Bronchial epithelial cell (primary cell): ENCODE measurements at regions not wholly inside any gene's neighbourhood (a gene's known extent, or its start where the extent isn't known, plus 50 kb on each side); places are given as distances from the start of the nearest gene placed in this dataset.

ENCODE experiments used
- DNase-seq: peaks from one replicate; pipeline ENCODE4 v3.0.0-alpha.2; 2010; ENCODE audit warnings: low read depth
- FAIRE-seq: peaks from 2 replicates; lab custom pipeline; 2011; peaks lifted over from hg19 to GRCh38; lab: Jason Lieb, UNC
- H3K27me3 ChIP-seq: 2 replicates; pipeline ENCODE4 v1.5.1; 2011; ENCODE audit warnings: low read length; ENCODE audit not compliant: control insufficient read depth, insufficient read depth
- H3K36me3 ChIP-seq: 2 replicates; pipeline ENCODE4 v1.5.1; 2011; ENCODE audit warnings: low read length; ENCODE audit not compliant: control insufficient read depth, insufficient read depth
- H3K4me3 ChIP-seq: 2 replicates; pipeline ENCODE4 v1.5.1; 2011; ENCODE audit warnings: mild to moderate bottlenecking, low read depth, low read length, control low read depth
- TF ChIP-seq, protein P1 (sequence below): IDR thresholded peaks from 2 replicates; pipeline ENCODE4 v1.5.1; 2011; ENCODE audit warnings: mild to moderate bottlenecking, moderate library complexity, low read length, control low read depth, inconsistent platforms; ENCODE audit not compliant: insufficient read depth, severe bottlenecking

DNA sequence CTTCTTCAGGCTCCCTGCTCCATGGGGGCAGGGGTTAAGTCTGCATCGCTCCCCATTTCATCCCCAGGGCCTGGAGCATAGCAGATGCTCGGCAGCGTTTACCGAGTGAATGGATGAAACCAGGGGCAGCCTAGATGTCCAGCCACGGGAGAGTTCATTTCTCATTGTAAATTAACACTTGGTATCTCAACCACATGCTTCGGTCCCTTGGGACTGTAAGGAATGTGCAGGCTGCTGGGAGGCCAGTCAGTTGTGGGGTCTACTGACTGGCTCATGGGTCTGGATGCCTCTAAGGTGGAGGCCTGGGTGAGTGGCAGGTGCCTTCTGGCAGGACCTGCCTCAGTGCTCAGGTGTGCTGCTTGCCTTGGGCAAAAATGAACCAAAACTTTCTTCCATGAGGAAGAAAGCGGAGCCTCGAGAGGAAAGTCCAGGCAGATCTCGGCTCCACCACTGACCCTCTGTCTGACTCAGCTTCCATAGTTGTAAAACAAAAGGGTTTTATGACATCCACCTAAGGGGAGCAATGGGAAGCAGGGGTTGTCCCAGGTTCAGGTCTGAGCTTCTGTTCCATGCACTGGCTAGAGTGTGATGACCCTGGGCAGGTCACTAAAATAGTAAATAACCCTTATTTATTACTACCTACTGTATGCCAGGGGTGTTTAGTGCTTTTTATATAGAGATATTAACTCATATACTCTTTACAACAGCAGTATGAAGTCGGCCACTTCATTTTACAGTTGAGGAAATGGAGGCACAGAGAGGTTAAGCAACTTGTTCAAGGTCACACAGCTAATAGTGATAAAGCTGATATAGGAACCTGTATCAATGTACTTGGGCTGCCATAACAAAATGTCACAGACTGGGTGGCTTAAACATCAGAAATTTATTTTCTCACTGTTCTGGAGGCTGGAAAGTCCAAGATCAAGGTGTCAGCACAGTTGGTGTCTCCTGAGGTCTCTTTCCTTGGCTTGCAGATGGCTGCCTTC is 144.3 kb upstream of the STX18 start:
- Histone ChIP-seq H3K36me3 (no peaks in the 10 kb centered on the region), H3K27me3 (no peaks in the 10 kb centered on the region), H3K4me3 (no peak overlapping the region)
- TF ChIP-seq, protein P1, sequence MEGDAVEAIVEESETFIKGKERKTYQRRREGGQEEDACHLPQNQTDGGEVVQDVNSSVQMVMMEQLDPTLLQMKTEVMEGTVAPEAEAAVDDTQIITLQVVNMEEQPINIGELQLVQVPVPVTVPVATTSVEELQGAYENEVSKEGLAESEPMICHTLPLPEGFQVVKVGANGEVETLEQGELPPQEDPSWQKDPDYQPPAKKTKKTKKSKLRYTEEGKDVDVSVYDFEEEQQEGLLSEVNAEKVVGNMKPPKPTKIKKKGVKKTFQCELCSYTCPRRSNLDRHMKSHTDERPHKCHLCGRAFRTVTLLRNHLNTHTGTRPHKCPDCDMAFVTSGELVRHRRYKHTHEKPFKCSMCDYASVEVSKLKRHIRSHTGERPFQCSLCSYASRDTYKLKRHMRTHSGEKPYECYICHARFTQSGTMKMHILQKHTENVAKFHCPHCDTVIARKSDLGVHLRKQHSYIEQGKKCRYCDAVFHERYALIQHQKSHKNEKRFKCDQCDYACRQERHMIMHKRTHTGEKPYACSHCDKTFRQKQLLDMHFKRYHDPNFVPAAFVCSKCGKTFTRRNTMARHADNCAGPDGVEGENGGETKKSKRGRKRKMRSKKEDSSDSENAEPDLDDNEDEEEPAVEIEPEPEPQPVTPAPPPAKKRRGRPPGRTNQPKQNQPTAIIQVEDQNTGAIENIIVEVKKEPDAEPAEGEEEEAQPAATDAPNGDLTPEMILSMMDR, result no peak
- FAIRE-seq (peak; percentile 50), DNase-seq (no peak)

DNA sequence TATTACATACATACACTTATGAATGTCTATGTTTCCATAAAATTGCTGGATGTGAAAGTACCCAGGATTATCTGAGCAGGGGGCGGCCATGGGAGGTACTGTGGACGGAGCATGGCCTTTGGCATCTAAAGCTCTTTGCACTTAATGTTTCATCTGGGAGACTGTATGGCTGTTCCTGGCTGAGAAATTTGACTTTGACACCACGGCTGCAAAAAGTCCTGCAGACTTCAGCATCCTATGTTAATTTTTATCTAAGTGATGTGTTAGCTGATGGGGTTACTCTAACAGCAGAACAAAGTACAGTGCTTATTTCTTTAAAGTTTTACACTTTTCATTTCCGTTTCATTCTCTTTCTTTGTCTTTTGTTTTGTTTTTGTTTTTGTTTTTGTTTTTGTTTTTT is 139.8 kb upstream of the STX18 start:
- TF ChIP-seq, protein P1, result no peak
- DNase-seq (no peak), FAIRE-seq (no peak)
- no peaks in the 10 kb centered on the region for H3K36me3 ChIP-seq
- no peak overlapping the region for H3K4me3 ChIP-seq
- no peaks in the 10 kb centered on the region for H3K27me3 ChIP-seq

DNA sequence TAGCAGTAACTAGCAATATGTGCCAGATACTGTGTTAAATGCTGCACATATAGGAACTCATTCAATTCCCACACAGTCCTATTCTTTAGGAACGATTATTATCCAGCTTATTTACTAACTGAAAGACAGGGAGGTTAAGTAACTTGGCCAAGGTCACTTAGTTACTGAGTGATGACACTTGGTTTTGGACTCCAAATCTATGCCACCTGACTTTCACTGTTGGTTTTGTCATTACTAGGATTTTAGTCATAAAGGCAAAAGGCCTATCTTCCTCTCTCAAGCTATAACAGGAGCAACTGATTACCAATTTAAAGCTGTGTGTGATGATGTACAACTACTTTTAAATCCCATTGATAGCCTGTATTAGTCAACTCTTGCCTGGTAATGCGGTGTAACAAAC is 138.9 kb upstream of the STX18 start:
- no peak for FAIRE-seq
- DNase-seq, result no peak
- TF ChIP-seq, protein P1, result no peak

DNA sequence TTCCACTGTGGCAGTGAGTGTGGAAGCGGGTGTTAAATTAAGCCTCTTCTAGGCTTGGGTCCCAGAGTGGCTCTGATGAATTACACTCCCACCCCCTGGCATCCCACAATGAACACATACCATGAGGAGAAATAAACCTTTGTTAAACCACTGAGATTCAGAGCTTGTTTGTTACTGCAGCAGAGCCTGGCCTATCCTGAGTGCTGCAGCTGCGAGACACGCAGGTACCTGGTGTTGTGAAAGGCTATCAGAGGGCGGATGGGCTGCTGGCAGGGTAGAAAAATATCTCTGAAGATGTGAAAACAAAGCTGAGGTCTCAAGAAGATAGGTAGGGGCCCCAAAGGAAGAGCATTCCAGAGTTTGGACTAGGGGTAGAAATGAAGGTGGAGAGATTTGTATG is 138.4 kb upstream of the STX18 start:
- FAIRE-seq (no peak), DNase-seq (no peak)
- Histone ChIP-seq H3K36me3 (no peaks in the 10 kb centered on the region), H3K4me3 (no peak overlapping the region), H3K27me3 (no peaks in the 10 kb centered on the region)
- TF ChIP-seq, protein P1, result no peak

More for the DNA sequence above, 138.9 kb upstream of the STX18 start:
- no peaks in the 10 kb centered on the region for H3K36me3 ChIP-seq
- H3K27me3 ChIP-seq, result no peaks in the 10 kb centered on the region
- no peak overlapping the region for H3K4me3 ChIP-seq

DNA sequence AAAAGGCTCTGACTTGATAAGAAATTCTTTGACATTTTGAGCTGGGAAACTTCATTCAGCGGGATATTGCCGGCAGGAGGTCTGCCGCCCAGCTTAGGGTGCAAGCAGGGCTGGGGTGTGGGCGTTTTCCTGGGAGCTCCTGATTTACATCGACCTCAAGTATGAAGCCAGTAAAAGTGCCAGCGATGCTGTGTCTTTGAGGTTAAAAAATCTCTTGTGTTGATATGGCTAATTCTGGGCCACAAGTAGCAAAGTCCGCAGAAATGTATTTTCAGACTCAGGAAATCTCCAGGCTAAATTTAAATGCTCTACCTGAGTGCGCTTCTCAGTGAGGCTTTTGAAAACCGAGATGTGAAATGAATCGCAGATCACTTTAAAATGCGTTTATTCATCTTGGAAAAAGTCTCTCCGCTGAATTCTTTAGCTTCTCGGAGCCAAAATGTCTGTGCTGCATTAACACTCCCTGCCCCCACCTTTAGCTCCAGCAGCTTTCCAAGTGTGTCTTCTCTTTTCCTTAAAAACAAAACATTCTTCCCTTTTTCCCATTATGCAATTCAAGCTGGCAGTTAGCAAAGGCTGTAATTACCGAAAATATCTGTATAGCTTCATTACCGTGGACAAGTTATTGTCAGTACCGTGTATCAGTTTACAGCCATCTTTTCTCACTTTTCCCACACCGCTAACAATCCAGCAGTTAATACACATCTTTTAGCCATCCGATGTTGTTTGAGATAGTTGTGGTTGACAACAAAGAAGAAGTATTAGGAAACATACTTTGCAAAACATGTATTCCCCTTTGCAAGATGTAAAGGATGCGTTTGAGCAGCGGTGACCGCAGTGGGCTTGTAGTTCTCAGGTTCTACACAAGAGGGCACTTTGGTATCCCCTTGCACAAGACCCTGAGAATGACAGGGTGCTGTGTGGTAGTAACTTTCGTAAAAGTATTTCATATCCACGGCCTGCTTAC is 136.0 kb upstream of the STX18 start:
- no peaks in the 10 kb centered on the region for H3K27me3 ChIP-seq
- no peaks in the 10 kb centered on the region for H3K36me3 ChIP-seq
- TF ChIP-seq, protein P1, result peak; percentile 9
- no peak overlapping the region for H3K4me3 ChIP-seq
- FAIRE-seq (peak; percentile 43), DNase-seq (no peak)
